Transverse colon (tissue), 3 donors: ENCODE measurements at regions not wholly inside any gene's neighbourhood (a gene's known extent, or its start where the extent isn't known, plus 50 kb on each side); places are given as distances from the start of the nearest gene placed in this dataset.

Experiments used
- POLR2A ChIP-seq: fragments of 450-650 bp; IDR thresholded peaks from one replicate; pipeline ENCODE4 v1.6.1; 2016; ENCODE audit warnings: antibody characterized with exemption, mild to moderate bottlenecking, moderate library complexity
- TF ChIP-seq, protein P1 (sequence below), 5 experiments: fragments of 200-600 bp in 3 of 5; fragments of 450-650 bp in 2 of 5; sonication (generic) in 3 of 5; IDR thresholded peaks; 1 replicate in 2 of 5; 2 replicates in 3 of 5; pipeline ENCODE4 v1.5.1; 2016 to 2017; ENCODE audit warnings: antibody characterized with exemption in 5 of 5, inconsistent platforms in 3 of 5, mild to moderate bottlenecking in 2 of 5, moderate library complexity in 1 of 5

DNA sequence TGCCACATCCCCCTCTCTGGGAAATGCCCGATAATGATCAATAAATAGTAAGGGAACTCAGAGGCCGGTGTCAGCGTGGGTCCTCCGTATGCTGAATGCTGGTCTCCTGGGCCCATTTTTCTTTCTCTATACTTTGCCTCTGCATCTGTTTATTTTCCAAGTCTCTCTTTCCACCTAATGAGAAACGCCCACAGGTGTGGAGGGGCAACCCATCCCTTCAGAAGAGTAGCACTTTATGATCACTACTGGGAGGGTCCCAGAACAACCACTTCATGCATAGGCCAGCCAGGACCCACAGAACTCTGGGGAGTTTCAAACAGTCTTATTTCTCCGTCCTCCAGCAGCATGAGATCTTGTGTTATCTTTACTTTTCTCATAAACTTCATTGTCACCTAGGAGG, 100.1 kb downstream of the CEP44 start:
- no peak for TF ChIP-seq POLR2A
- TF ChIP-seq, protein P1, sequence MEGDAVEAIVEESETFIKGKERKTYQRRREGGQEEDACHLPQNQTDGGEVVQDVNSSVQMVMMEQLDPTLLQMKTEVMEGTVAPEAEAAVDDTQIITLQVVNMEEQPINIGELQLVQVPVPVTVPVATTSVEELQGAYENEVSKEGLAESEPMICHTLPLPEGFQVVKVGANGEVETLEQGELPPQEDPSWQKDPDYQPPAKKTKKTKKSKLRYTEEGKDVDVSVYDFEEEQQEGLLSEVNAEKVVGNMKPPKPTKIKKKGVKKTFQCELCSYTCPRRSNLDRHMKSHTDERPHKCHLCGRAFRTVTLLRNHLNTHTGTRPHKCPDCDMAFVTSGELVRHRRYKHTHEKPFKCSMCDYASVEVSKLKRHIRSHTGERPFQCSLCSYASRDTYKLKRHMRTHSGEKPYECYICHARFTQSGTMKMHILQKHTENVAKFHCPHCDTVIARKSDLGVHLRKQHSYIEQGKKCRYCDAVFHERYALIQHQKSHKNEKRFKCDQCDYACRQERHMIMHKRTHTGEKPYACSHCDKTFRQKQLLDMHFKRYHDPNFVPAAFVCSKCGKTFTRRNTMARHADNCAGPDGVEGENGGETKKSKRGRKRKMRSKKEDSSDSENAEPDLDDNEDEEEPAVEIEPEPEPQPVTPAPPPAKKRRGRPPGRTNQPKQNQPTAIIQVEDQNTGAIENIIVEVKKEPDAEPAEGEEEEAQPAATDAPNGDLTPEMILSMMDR (IDR thresholded peaks at IDR 0.05): no peak
